ENCODE measurements at regions not wholly inside any gene's neighbourhood (a gene's known extent, or its start where the extent isn't known, plus 50 kb on each side); places are given as distances from the start of the nearest gene placed in this dataset.

DNA sequence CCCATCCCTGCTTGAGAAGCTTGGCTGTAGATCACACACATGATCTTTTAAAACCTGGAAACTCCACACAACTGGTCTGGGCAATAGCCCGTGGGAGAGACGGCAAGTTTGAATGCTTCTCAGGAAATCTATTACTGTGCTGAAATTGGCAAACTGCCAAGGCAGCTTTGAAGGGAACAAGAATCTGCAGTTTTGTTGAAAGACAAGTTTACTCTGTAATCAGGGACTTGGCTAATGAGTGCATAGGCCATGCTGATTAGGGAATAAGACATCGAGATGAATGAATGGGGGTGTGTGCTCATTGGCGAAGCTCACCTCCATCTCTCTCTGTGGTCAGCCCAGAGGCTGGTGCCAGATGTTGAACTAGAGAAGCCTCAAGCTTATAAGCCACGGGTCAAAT, 218.8 kb downstream of the HIPK3 start:
- H3K4me1 ChIP-seq, result no peaks in the 10 kb centered on the region
- ATAC-seq (ENCODE audit: low FRiP score in 2 of 2), result no peak
- 16 to 23% methylated on average over 5 of the region's 5 CpGs for WGBS, 2 donors
- H3K4me3 ChIP-seq, result no peak overlapping the region
- H3K36me3 ChIP-seq, result no peaks in the 10 kb centered on the region
- H3K9me3 ChIP-seq, result no peaks in the 10 kb centered on the region
- H3K27me3 ChIP-seq, result no peaks in the 10 kb centered on the region
- H3K27ac ChIP-seq, result no peak overlapping the region
- TF ChIP-seq, protein P1, sequence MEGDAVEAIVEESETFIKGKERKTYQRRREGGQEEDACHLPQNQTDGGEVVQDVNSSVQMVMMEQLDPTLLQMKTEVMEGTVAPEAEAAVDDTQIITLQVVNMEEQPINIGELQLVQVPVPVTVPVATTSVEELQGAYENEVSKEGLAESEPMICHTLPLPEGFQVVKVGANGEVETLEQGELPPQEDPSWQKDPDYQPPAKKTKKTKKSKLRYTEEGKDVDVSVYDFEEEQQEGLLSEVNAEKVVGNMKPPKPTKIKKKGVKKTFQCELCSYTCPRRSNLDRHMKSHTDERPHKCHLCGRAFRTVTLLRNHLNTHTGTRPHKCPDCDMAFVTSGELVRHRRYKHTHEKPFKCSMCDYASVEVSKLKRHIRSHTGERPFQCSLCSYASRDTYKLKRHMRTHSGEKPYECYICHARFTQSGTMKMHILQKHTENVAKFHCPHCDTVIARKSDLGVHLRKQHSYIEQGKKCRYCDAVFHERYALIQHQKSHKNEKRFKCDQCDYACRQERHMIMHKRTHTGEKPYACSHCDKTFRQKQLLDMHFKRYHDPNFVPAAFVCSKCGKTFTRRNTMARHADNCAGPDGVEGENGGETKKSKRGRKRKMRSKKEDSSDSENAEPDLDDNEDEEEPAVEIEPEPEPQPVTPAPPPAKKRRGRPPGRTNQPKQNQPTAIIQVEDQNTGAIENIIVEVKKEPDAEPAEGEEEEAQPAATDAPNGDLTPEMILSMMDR (IDR thresholded peaks at IDR 0.05), result no peak
- TF ChIP-seq POLR2A (IDR thresholded peaks at IDR 0.05), result no peak
- TF ChIP-seq EP300 (IDR thresholded peaks at IDR 0.05), result no peak
- TF ChIP-seq POLR2AphosphoS5 (IDR thresholded peaks at IDR 0.05), result no peak
- DNase-seq, result no peak

DNA sequence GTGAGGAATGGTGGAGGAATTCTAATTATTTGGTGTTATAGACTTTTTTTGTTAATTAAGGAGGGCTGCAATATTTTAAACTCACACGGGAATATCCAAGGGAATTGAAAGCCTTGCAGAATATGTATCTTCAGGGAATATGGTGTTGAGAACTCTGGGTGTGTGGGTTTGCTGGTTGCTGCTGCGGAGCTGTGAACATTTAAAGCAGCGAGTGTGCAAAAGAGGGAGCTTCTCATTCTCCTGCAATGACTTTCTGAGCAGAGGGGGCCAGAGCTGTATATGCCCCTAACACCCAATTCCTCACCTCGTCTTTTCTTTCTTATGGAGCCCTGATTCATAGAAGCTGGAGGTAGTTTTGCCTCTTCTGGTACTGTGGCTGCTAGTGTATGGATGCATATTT, 217.7 kb downstream of the HIPK3 start:
- Histone ChIP-seq H3K4me3 (no peak overlapping the region), H3K36me3 (no peaks in the 10 kb centered on the region), H3K27me3 (no peaks in the 10 kb centered on the region), H3K4me1 (no peaks in the 10 kb centered on the region), H3K27ac (no peak overlapping the region), H3K9me3 (no peaks in the 10 kb centered on the region)
- WGBS, 2 donors, result 80 to 84% methylated on average over 4 of the region's 4 CpGs
- TF ChIP-seq EP300 (IDR thresholded peaks at IDR 0.05) (no peak), POLR2AphosphoS5 (IDR thresholded peaks at IDR 0.05) (no peak), POLR2A (IDR thresholded peaks at IDR 0.05) (no peak)
- TF ChIP-seq, protein P1 (IDR thresholded peaks at IDR 0.05), result no peak
- ATAC-seq (ENCODE audit: low FRiP score in 2 of 2) (no peak), DNase-seq (no peak)

DNA sequence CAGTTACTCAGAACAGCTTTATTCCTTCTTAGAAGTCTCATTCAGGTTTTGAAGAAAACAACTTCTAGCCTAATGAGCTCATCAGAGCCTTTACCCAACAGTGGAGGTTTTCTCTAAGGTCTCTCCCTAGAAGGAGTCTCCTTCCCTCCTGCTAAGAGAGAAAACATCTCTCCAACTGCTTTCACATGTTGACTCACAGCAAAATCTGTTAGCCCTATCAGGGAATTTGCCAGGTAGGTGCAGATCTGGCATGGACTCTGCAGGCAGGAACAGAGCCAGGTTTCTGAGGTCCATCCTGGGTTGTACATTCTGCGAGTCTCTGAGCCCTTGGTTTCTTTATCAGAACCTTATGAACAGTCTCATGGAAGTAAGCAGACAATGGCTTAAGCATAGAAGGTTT, 214.4 kb downstream of the HIPK3 start:
- no peak for TF ChIP-seq POLR2A (IDR thresholded peaks at IDR 0.05)
- TF ChIP-seq EP300 (IDR thresholded peaks at IDR 0.05), result no peak
- TF ChIP-seq, protein P1 (IDR thresholded peaks at IDR 0.05), result no peak
- no peak for TF ChIP-seq POLR2AphosphoS5 (IDR thresholded peaks at IDR 0.05)
- Histone ChIP-seq H3K27me3 (no peaks in the 10 kb centered on the region), H3K4me3 (no peak overlapping the region), H3K9me3 (no peaks in the 10 kb centered on the region), H3K4me1 (no peaks in the 10 kb centered on the region), H3K27ac (no peak overlapping the region), H3K36me3 (no peaks in the 10 kb centered on the region)
- DNase-seq (no peak), ATAC-seq (ENCODE audit: low FRiP score in 2 of 2) (no peak)
- 72 to 90% methylated on average over 1 of the region's 1 CpG for WGBS, 2 donors

DNA sequence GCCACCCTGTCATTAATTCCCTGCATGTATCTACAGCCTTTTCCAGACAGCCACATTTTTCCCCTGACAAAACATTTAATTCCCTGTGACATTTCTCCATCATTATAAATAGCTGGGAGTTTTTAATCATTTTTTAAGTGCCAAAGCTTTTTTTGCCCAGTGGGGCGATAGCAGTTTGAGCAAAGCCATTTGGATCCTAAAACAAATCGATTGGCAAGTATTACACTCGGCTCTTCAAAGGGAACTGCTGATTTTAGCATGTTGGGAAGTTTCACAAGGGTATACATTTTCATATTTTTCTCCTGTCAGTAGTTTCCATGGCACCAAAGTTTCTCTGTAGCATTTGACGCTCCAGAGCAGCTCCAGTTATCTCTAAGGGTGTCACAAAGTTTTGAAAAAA, 210.8 kb downstream of the HIPK3 start:
- Histone ChIP-seq H3K27me3 (no peaks in the 10 kb centered on the region), H3K4me1 (no peaks in the 10 kb centered on the region)
- WGBS, 2 donors, result 71 to 79% methylated on average over 4 of the region's 4 CpGs

DNA sequence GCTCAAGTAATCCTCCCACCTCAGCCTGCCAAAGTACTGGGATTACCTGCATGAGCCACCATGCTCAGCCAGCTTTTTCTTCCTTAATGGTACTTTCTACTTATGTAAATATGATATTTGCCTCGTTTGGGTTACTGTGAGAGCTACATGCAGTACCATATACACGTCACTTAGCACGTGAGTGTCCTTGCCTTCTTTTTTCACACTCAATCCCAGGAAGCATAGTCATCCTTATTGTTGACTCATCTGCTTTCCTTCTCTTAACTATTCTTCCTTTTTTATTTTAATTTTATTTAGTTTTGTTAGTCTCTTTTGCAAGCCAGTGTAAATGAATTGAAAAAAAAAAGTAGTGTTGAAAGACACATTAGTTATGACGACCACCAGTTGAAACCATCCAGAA, 205.9 kb downstream of the HIPK3 start:
- DNase-seq (no peak), ATAC-seq (ENCODE audit: low FRiP score in 2 of 2) (no peak)
- 53 to 69% methylated on average over 4 of the region's 4 CpGs for WGBS, 2 donors

More for the DNA sequence above, 210.8 kb downstream of the HIPK3 start:
- TF ChIP-seq POLR2A (IDR thresholded peaks at IDR 0.05), result no peak
- TF ChIP-seq, protein P1 (IDR thresholded peaks at IDR 0.05), result no peak
- TF ChIP-seq EP300 (IDR thresholded peaks at IDR 0.05), result no peak
- TF ChIP-seq POLR2AphosphoS5 (IDR thresholded peaks at IDR 0.05), result no peak
- H3K4me3 ChIP-seq, result no peak overlapping the region
- DNase-seq (no peak), ATAC-seq (ENCODE audit: low FRiP score in 2 of 2) (no peak)
- no peak overlapping the region for H3K27ac ChIP-seq
- no peaks in the 10 kb centered on the region for H3K36me3 ChIP-seq
- no peaks in the 10 kb centered on the region for H3K9me3 ChIP-seq

More for the DNA sequence above, 205.9 kb downstream of the HIPK3 start:
- H3K4me3 ChIP-seq, result no peak overlapping the region
- H3K36me3 ChIP-seq, result no peaks in the 10 kb centered on the region
- H3K27ac ChIP-seq, result no peak overlapping the region
- H3K9me3 ChIP-seq, result no peaks in the 10 kb centered on the region
- no peaks in the 10 kb centered on the region for H3K27me3 ChIP-seq
- H3K4me1 ChIP-seq, result no peaks in the 10 kb centered on the region
- TF ChIP-seq, protein P1 (IDR thresholded peaks at IDR 0.05), result no peak
- TF ChIP-seq POLR2A (IDR thresholded peaks at IDR 0.05) (no peak), POLR2AphosphoS5 (IDR thresholded peaks at IDR 0.05) (no peak), EP300 (IDR thresholded peaks at IDR 0.05) (no peak)
